ENCODE measurements at regions not wholly inside any gene's neighbourhood (a gene's known extent, or its start where the extent isn't known, plus 50 kb on each side); places are given as distances from the start of the nearest gene placed in this dataset.

GRCh38 chr7:115136796-115137443 is 215.0 kb downstream of the MDFIC start:
- H3K4me3 ChIP-seq (ENCODE audit: low read depth, low read length): no peak overlapping the region
- no peaks in the 10 kb centered on the region for H3K36me3 ChIP-seq (ENCODE audit: control insufficient read depth, insufficient read depth, low read length)
- TF ChIP-seq, protein P1, sequence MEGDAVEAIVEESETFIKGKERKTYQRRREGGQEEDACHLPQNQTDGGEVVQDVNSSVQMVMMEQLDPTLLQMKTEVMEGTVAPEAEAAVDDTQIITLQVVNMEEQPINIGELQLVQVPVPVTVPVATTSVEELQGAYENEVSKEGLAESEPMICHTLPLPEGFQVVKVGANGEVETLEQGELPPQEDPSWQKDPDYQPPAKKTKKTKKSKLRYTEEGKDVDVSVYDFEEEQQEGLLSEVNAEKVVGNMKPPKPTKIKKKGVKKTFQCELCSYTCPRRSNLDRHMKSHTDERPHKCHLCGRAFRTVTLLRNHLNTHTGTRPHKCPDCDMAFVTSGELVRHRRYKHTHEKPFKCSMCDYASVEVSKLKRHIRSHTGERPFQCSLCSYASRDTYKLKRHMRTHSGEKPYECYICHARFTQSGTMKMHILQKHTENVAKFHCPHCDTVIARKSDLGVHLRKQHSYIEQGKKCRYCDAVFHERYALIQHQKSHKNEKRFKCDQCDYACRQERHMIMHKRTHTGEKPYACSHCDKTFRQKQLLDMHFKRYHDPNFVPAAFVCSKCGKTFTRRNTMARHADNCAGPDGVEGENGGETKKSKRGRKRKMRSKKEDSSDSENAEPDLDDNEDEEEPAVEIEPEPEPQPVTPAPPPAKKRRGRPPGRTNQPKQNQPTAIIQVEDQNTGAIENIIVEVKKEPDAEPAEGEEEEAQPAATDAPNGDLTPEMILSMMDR (IDR thresholded peaks at IDR 0.05; ENCODE audit: insufficient read depth, low read length, poor library complexity, severe bottlenecking): no peak
- DNase-seq (ENCODE audit: low read depth): no peak
- H3K27me3 ChIP-seq (ENCODE audit: control insufficient read depth, insufficient read depth, low read length): no peaks in the 10 kb centered on the region

DNA sequence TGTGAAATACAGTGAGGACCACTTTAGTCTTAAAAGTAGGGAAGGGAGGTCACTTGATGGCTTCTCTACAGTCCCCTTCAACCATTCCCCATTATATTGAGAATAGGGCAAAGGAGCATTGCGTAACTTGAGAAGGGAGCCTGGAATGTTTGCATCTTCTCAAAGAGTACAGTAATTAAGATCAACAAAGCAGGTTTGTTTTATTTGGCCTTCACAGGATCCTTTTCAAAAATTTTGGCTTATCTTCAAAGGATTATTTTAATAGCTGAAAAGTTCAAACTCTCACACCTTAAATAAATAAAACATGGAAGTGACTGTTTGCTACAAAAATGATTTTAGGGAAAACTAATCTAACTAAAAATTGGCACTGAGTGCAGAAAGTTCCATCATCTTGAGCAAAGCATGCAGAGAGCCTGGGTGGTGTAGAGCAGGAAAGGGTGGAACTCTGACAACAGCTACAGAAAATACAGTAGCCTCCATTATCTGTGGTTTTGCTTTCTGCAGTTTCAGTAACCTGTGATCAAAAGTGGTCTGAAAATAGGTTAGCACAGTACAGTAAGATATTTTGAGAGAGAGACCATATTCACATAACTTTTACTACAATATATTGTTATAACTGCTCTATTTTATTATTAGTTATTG is 214.0 kb downstream of the MDFIC start:
- Histone ChIP-seq H3K27me3 (ENCODE audit: control insufficient read depth, insufficient read depth, low read length) (no peaks in the 10 kb centered on the region), H3K4me3 (ENCODE audit: low read depth, low read length) (no peak overlapping the region), H3K36me3 (ENCODE audit: control insufficient read depth, insufficient read depth, low read length) (no peaks in the 10 kb centered on the region)
- DNase-seq (ENCODE audit: low read depth): no peak
- TF ChIP-seq, protein P1 (IDR thresholded peaks at IDR 0.05; ENCODE audit: insufficient read depth, low read length, poor library complexity, severe bottlenecking): no peak

- Histone ChIP-seq H3K36me3 (ENCODE audit: control insufficient read depth, insufficient read depth, low read length) (no peaks in the 10 kb centered on the region), H3K4me3 (ENCODE audit: low read depth, low read length) (no peak overlapping the region), H3K27me3 (ENCODE audit: control insufficient read depth, insufficient read depth, low read length) (no peaks in the 10 kb centered on the region)
- no peak for DNase-seq (ENCODE audit: low read depth)
- TF ChIP-seq, protein P1 (IDR thresholded peaks at IDR 0.05; ENCODE audit: insufficient read depth, low read length, poor library complexity, severe bottlenecking): no peak
Measured at GRCh38 chr7:115135146-115135545, 213.3 kb downstream of the MDFIC start.

DNA sequence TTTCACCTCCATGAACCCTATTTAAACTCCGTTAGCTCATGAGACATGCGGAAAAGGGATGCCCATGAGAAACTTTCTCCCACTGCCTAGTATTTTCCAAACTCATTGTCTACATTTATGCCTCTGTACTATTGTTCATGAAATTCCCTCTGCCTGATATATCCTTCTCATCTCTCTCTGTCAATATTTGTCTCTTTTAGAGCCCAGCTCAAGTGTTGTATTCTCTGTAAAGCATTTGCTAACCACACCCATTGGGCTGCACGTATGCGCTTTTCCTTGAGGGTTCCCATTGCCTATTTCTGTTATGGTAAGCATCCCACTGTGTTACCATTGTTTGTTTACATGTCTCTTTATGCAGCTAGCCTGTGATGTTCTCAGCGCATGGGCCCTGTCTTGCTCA is 211.4 kb downstream of the MDFIC start:
- Histone ChIP-seq H3K36me3 (ENCODE audit: control insufficient read depth, insufficient read depth, low read length) (no peaks in the 10 kb centered on the region), H3K4me3 (ENCODE audit: low read depth, low read length) (no peak overlapping the region), H3K27me3 (ENCODE audit: control insufficient read depth, insufficient read depth, low read length) (no peaks in the 10 kb centered on the region)
- TF ChIP-seq, protein P1 (IDR thresholded peaks at IDR 0.05; ENCODE audit: insufficient read depth, low read length, poor library complexity, severe bottlenecking): no peak
- no peak for DNase-seq (ENCODE audit: low read depth)

DNA sequence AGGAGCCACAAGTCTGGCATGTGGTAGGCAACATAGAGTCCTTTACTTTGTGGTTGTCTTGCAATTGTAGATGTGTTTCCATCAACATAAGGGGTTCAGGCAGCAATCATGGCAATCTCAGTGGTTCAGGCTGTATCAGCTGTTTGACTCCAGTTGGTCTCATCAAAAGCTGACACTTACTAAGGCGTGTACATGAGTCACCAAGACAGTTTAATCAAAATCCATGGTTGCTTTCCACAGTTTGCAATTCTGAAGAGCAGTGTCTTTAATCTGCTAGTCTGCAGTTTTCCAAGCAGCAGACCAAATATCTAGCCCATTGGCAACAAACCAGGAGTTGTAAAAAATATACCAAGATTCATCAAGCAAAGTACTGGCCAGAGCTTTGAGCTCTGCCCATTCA is 210.2 kb downstream of the MDFIC start:
- H3K4me3 ChIP-seq (ENCODE audit: low read depth, low read length): no peak overlapping the region
- TF ChIP-seq, protein P1 (IDR thresholded peaks at IDR 0.05; ENCODE audit: insufficient read depth, low read length, poor library complexity, severe bottlenecking): no peak
- no peaks in the 10 kb centered on the region for H3K27me3 ChIP-seq (ENCODE audit: control insufficient read depth, insufficient read depth, low read length)
- no peak for DNase-seq (ENCODE audit: low read depth)
- no peaks in the 10 kb centered on the region for H3K36me3 ChIP-seq (ENCODE audit: control insufficient read depth, insufficient read depth, low read length)

GRCh38 chr7:115128154-115128553 is 206.3 kb downstream of the MDFIC start:
- no peak for DNase-seq (ENCODE audit: low read depth)
- H3K4me3 ChIP-seq (ENCODE audit: low read depth, low read length): no peak overlapping the region

More at GRCh38 chr7:115128154-115128553, 206.3 kb downstream of the MDFIC start:
- TF ChIP-seq, protein P1 (IDR thresholded peaks at IDR 0.05; ENCODE audit: insufficient read depth, low read length, poor library complexity, severe bottlenecking): no peak
- Histone ChIP-seq H3K36me3 (ENCODE audit: control insufficient read depth, insufficient read depth, low read length) (no peaks in the 10 kb centered on the region), H3K27me3 (ENCODE audit: control insufficient read depth, insufficient read depth, low read length) (no peaks in the 10 kb centered on the region)
